ENCODE measurements at regions not wholly inside any gene's neighbourhood (a gene's known extent, or its start where the extent isn't known, plus 50 kb on each side); places are given as distances from the start of the nearest gene placed in this dataset.

DNA sequence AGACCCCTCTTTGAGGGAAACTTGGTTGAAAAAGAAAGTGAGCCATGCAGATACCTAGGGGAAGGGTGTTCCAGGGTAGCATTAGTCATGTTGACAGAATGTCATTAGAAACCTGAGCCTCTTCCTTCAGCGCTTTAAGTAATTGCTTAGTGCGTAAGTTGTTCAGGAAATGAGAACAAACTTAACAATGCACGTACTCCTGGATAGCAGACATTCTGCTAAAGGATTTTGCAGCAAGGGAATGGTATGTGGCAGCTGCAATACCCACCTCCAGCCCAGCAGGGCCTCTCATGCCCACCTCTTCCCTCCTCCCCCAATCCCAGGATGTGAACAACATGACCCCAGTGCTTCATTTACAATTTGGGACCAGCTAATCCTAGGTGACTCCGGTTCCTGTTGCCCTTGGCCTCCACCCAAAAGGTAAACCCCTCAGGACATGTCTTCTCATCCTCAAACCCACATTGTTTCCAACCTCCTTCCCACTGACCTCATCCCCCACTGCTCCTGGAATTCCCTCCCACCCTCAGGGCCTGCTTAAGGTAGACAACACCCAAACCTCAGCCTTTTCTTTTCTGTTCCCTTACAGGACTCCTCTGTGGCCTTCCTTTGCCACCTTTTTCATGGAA is 98.0 kb upstream of the BCAR3 start:
- no peak for DNase-seq
- no peak overlapping the region for H3K4me3 ChIP-seq
- no peaks in the 10 kb centered on the region for H3K9me3 ChIP-seq
- no peaks in the 10 kb centered on the region for H3K36me3 ChIP-seq
- H3K27ac ChIP-seq = no peak overlapping the region
- H3K4me1 ChIP-seq = no peaks in the 10 kb centered on the region
- intact Hi-C loops (cut with DNase I) = no loop called here
- TF ChIP-seq, protein P1, sequence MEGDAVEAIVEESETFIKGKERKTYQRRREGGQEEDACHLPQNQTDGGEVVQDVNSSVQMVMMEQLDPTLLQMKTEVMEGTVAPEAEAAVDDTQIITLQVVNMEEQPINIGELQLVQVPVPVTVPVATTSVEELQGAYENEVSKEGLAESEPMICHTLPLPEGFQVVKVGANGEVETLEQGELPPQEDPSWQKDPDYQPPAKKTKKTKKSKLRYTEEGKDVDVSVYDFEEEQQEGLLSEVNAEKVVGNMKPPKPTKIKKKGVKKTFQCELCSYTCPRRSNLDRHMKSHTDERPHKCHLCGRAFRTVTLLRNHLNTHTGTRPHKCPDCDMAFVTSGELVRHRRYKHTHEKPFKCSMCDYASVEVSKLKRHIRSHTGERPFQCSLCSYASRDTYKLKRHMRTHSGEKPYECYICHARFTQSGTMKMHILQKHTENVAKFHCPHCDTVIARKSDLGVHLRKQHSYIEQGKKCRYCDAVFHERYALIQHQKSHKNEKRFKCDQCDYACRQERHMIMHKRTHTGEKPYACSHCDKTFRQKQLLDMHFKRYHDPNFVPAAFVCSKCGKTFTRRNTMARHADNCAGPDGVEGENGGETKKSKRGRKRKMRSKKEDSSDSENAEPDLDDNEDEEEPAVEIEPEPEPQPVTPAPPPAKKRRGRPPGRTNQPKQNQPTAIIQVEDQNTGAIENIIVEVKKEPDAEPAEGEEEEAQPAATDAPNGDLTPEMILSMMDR (IDR thresholded peaks at IDR 0.05) = no peak
- H3K9ac ChIP-seq (ENCODE audit: low read depth in 2 of 2, low read length in 2 of 2) = no peak overlapping the region
- no peaks in the 10 kb centered on the region for H3K27me3 ChIP-seq

DNA sequence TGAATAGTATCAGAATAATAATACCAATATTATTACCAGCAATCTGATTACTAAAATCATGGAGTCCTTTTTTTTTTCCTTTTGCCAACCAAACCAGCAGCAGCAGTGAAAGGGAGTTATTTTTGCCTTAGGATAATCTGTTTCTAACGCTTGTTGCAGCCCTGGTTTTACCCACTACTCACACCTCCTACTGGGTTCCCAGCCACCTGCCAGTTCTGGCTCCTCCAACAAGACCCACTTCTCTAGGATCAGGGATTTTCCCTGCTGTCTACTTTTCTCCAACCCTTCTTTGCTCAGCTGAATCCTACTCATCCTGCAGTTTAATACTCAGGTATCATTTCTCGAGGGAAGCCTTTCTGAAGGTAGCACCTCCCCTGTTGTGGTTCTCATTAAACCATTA is 96.8 kb upstream of the BCAR3 start:
- Histone ChIP-seq H3K9me3 (no peaks in the 10 kb centered on the region), H3K27me3 (no peaks in the 10 kb centered on the region), H3K4me1 (no peaks in the 10 kb centered on the region), H3K9ac (ENCODE audit: low read depth in 2 of 2, low read length in 2 of 2) (no peak overlapping the region), H3K36me3 (no peaks in the 10 kb centered on the region), H3K4me3 (no peak overlapping the region), H3K27ac (no peak overlapping the region)
- intact Hi-C loops (cut with DNase I) = no loop called here
- TF ChIP-seq, protein P1 (IDR thresholded peaks at IDR 0.05) = no peak
- DNase-seq = no peak

DNA sequence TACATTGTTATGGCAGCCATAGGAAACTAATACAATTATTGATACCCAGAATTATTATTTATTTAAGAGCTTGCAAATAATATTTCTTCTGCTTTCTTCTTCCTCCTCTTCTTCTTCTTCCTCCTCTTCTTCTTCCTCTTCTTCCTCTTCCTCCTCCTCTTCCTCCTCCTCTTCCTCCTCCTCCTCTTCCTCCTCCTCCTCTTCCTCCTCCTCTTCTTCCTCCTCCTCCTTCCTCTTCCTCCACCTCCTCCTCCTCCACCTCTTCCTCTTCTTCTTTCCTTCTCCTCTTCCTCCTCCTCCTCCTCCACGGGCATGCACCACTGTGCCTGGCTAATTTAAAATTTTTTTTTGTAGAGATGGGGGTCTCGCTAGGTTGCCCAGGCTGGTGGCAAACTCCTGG is 95.6 kb upstream of the BCAR3 start:
- no peak for DNase-seq
- no peaks in the 10 kb centered on the region for H3K27me3 ChIP-seq

DNA sequence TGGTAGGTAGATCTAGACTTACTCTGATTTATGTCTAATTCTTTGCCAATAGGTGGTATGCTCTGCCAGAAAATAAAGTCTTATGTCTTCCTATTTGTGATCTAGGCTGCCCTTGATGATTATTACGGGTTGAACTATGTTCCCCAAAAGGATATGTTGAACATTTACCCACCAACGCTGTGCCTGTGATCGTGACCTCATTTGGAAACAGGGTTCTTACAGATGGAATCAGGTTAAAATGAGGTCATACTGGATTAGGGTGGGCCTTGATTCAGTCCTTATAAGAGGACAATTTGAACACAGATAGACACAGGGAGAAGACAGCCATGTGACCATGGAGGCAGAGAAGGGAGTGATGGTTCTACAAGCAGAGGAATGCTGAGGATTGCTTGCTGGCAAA is 95.1 kb upstream of the BCAR3 start:
- no peak overlapping the region for H3K9ac ChIP-seq (ENCODE audit: low read depth in 2 of 2, low read length in 2 of 2)
- TF ChIP-seq, protein P1 (IDR thresholded peaks at IDR 0.05) = no peak
- no peaks in the 10 kb centered on the region for H3K27me3 ChIP-seq
- intact Hi-C loops (cut with DNase I) = no loop called here
- H3K27ac ChIP-seq = no peak overlapping the region
- DNase-seq = no peak
- no peaks in the 10 kb centered on the region for H3K36me3 ChIP-seq
- no peaks in the 10 kb centered on the region for H3K4me1 ChIP-seq
- no peak overlapping the region for H3K4me3 ChIP-seq
- no peaks in the 10 kb centered on the region for H3K9me3 ChIP-seq

More for the DNA sequence above, 95.6 kb upstream of the BCAR3 start:
- Histone ChIP-seq H3K27ac (no peak overlapping the region), H3K9ac (ENCODE audit: low read depth in 2 of 2, low read length in 2 of 2) (no peak overlapping the region), H3K4me3 (no peak overlapping the region), H3K36me3 (no peaks in the 10 kb centered on the region), H3K4me1 (no peaks in the 10 kb centered on the region), H3K9me3 (no peaks in the 10 kb centered on the region)
- TF ChIP-seq, protein P1 (IDR thresholded peaks at IDR 0.05) = no peak
- intact Hi-C loops (cut with DNase I) = no loop called here

DNA sequence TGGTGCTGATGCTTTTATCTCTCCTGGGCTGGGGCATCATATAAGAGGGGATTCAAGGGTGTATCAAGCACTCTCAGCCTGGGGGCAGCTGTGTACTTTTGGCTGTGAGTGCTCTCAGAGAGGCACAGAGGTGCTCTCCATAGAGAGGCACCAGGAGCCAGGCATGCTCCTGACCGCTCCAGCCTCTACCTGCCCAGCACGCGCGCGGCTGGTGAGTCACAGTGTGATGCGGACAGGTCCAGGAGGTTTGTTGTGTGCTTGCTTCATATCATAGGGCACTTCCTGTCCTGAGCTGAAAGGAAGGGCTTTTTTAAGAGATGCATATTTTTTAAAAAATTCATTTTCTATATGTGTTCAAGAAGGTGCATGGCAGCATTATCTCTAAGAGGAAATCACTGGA is 93.6 kb upstream of the BCAR3 start:
- no peak for DNase-seq
- Histone ChIP-seq H3K4me3 (no peak overlapping the region), H3K27ac (no peak overlapping the region), H3K9me3 (no peaks in the 10 kb centered on the region), H3K4me1 (no peaks in the 10 kb centered on the region), H3K27me3 (no peaks in the 10 kb centered on the region), H3K9ac (ENCODE audit: low read depth in 2 of 2, low read length in 2 of 2) (no peak overlapping the region), H3K36me3 (no peaks in the 10 kb centered on the region)
- intact Hi-C loops (cut with DNase I) = no loop called here
- TF ChIP-seq, protein P1 (IDR thresholded peaks at IDR 0.05) = no peak
